Smooth muscle cell (in vitro differentiated cells): ENCODE measurements at regions not wholly inside any gene's neighbourhood (a gene's known extent, or its start where the extent isn't known, plus 50 kb on each side); places are given as distances from the start of the nearest gene placed in this dataset.

Source experiments
- DNase-seq: peaks from one replicate; lab custom pipeline; 2025; ENCODE audit not compliant: unreplicated experiment; lab: John Stamatoyannopoulos, UW
- H2AFZ ChIP-seq: fragments of 200-600 bp; sonication (generic); 2 replicates; pipeline ENCODE4 v1.6.0; 2016; ENCODE audit warnings: antibody characterized with exemption, low read depth, mild to moderate bottlenecking
- H3F3A ChIP-seq: fragments of 200-600 bp; sonication (generic); 2 replicates; pipeline ENCODE4 v1.6.0; 2017; ENCODE audit warnings: antibody characterized with exemption, low read depth
- H3K27ac ChIP-seq: fragments of 200-600 bp; sonication (generic); 2 replicates; pipeline ENCODE4 v1.5.1; 2016; ENCODE audit warnings: low read depth, mild to moderate bottlenecking
- H3K27me3 ChIP-seq: fragments of 200-600 bp; sonication (generic); 2 replicates; pipeline ENCODE4 v1.6.1; 2016; ENCODE audit warnings: low read depth, mild to moderate bottlenecking
- H3K36me3 ChIP-seq: fragments of 200-600 bp; sonication (generic); 2 replicates; pipeline ENCODE4 v1.5.1; 2016; ENCODE audit warnings: low read depth
- H3K4me1 ChIP-seq: fragments of 200-600 bp; sonication (generic); 2 replicates; pipeline ENCODE4 v1.5.1; 2016; ENCODE audit warnings: low read depth
- H3K4me2 ChIP-seq: fragments of 200-600 bp; sonication (generic); 2 replicates; pipeline ENCODE4 v1.6.0; 2016; ENCODE audit warnings: mild to moderate bottlenecking
- H3K4me3 ChIP-seq: fragments of 200-600 bp; sonication (generic); 2 replicates; pipeline ENCODE4 v1.5.1; 2016; ENCODE audit warnings: mild to moderate bottlenecking
- H3K79me2 ChIP-seq: fragments of 200-600 bp; sonication (generic); 2 replicates; pipeline ENCODE4 v1.6.0; 2016; ENCODE audit warnings: low read depth, mild to moderate bottlenecking
- H3K9ac ChIP-seq: fragments of 200-600 bp; sonication (generic); 2 replicates; pipeline ENCODE4 v1.6.0; 2016; ENCODE audit warnings: low read depth
- H3K9me3 ChIP-seq: fragments of 200-600 bp; sonication (generic); replicated peaks from 2 replicates; pipeline ENCODE4 v1.5.1; 2016; ENCODE audit warnings: low read depth
- H4K20me1 ChIP-seq: fragments of 200-600 bp; sonication (generic); 2 replicates; pipeline ENCODE4 v1.6.0; 2016; ENCODE audit warnings: low read depth
- WGBS: methylation state at CpG from one replicate; pipeline ENCODE4 v1.1.7; 2016; ENCODE audit warnings: low lambda C conversion rate; 5-methylcytosine and 5-hydroxymethylcytosine counted together
- TF ChIP-seq, protein P1 (sequence below): fragments of 200-600 bp; sonication (generic); IDR thresholded peaks from 2 replicates; pipeline ENCODE4 v1.5.1; 2017; ENCODE audit warnings: borderline replicate concordance, mild to moderate bottlenecking, antibody characterized with exemption; ENCODE audit not compliant: insufficient read depth, poor library complexity, severe bottlenecking

DNA sequence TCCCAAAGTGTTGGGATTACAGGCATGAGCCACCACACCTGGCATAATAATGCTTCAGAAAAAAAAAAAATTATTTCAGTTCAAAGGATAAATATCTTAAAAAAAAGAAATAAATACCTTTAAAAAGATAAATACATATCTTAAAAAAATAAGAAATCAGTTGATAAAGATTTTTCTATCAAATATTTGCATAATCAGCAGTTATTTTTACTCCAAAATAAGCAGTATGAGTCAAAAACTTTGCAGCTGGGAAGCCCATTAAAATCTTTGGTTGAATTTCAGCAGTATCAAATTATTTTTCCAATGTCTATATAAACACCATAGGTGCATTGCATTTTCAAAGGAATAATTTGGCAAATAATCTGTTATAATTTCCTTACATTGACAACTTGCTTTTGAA is 202.5 kb downstream of the KBTBD8 start:
- H3K4me1 ChIP-seq: no peaks in the 10 kb centered on the region
- no peak overlapping the region for H3K4me2 ChIP-seq
- no peak overlapping the region for H2AFZ ChIP-seq
- no peak for DNase-seq
- no peaks in the 10 kb centered on the region for H3K36me3 ChIP-seq
- H4K20me1 ChIP-seq: no peaks in the 10 kb centered on the region
- no peaks in the 10 kb centered on the region for H3K9me3 ChIP-seq
- no peaks in the 10 kb centered on the region for H3K79me2 ChIP-seq
- TF ChIP-seq, protein P1, sequence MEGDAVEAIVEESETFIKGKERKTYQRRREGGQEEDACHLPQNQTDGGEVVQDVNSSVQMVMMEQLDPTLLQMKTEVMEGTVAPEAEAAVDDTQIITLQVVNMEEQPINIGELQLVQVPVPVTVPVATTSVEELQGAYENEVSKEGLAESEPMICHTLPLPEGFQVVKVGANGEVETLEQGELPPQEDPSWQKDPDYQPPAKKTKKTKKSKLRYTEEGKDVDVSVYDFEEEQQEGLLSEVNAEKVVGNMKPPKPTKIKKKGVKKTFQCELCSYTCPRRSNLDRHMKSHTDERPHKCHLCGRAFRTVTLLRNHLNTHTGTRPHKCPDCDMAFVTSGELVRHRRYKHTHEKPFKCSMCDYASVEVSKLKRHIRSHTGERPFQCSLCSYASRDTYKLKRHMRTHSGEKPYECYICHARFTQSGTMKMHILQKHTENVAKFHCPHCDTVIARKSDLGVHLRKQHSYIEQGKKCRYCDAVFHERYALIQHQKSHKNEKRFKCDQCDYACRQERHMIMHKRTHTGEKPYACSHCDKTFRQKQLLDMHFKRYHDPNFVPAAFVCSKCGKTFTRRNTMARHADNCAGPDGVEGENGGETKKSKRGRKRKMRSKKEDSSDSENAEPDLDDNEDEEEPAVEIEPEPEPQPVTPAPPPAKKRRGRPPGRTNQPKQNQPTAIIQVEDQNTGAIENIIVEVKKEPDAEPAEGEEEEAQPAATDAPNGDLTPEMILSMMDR: no peak
- H3F3A ChIP-seq: no peaks in the 10 kb centered on the region
- no peak overlapping the region for H3K9ac ChIP-seq
- H3K27me3 ChIP-seq: no peaks in the 10 kb centered on the region
- no peak overlapping the region for H3K27ac ChIP-seq
- no peak overlapping the region for H3K4me3 ChIP-seq

DNA sequence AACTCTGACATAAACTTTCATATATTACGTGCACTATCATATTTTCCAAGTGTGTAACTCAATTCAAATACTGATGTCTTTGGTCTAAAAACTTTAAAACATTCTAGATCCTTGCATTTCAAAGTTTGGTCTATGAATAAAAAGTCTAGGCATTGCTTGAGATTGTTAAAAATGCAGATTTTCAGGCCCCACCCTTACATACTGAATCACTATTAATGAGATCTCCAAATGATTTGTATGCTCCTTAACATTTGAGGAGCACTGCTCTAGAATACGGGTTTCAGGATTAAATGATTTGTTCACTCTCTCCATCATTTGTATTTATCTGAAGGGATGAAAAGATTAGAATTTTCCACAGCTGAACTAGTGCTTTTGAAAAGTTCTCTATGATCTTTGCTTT is 202.9 kb downstream of the KBTBD8 start:
- no peaks in the 10 kb centered on the region for H3F3A ChIP-seq
- H3K4me3 ChIP-seq: no peak overlapping the region
- no peaks in the 10 kb centered on the region for H4K20me1 ChIP-seq
- no peaks in the 10 kb centered on the region for H3K4me1 ChIP-seq
- H2AFZ ChIP-seq: no peak overlapping the region
- DNase-seq: no peak
- 95% methylated on average over 2 of the region's 2 CpGs for WGBS
- H3K9ac ChIP-seq: no peak overlapping the region
- no peaks in the 10 kb centered on the region for H3K9me3 ChIP-seq
- TF ChIP-seq, protein P1: no peak
- no peaks in the 10 kb centered on the region for H3K27me3 ChIP-seq
- no peaks in the 10 kb centered on the region for H3K36me3 ChIP-seq
- no peaks in the 10 kb centered on the region for H3K79me2 ChIP-seq
- no peak overlapping the region for H3K27ac ChIP-seq
- H3K4me2 ChIP-seq: no peak overlapping the region

DNA sequence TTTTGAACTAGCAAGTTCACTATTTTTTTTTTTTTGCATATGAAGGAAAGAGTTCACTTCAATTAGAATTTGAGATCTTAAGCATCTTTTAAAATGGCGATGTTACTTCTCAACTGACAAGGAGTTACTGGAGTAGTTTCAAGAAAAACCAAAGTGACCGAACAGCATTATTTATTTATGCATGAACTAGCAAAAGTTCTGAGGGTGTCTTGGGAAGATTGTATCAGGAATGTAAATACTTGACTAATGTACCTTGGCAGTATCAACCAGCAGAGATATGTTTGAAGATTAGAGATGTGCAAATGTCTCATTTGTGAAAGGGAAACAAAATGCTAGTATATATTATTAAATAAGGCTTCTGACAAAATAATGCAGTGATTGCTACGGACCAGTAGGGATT is 203.9 kb downstream of the KBTBD8 start:
- 91% methylated on average over 3 of the region's 3 CpGs for WGBS
- H3K9me3 ChIP-seq: no peaks in the 10 kb centered on the region
- H3K4me1 ChIP-seq: no peaks in the 10 kb centered on the region
- no peak overlapping the region for H3K27ac ChIP-seq
- no peaks in the 10 kb centered on the region for H3F3A ChIP-seq
- no peak overlapping the region for H3K4me3 ChIP-seq
- TF ChIP-seq, protein P1: no peak
- H2AFZ ChIP-seq: no peak overlapping the region
- no peak overlapping the region for H3K4me2 ChIP-seq
- H3K9ac ChIP-seq: no peak overlapping the region
- DNase-seq: no peak
- no peaks in the 10 kb centered on the region for H3K79me2 ChIP-seq
- no peaks in the 10 kb centered on the region for H3K27me3 ChIP-seq
- no peaks in the 10 kb centered on the region for H3K36me3 ChIP-seq
- H4K20me1 ChIP-seq: no peaks in the 10 kb centered on the region

DNA sequence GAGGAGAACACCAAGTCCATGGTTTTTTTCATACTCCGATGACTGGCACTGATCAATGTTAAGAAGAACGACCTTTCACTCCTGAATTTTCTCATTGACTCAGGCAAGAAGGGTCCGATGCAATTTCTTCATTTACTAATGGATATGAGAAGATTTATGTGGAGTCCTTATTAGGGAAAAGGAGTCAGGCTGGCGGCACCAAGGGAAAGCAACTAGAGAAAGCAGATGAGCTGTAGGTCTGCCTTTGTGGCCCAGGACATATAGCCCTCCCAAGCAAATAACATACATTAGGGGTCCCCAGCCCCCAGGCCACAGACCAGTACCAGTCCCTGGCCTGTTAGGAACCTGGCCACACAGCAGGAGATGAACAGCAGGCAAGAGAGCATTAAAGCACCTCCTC is 206.8 kb downstream of the KBTBD8 start:
- H3K4me1 ChIP-seq: no peaks in the 10 kb centered on the region
- H2AFZ ChIP-seq: no peak overlapping the region
- no peaks in the 10 kb centered on the region for H3K36me3 ChIP-seq
- H3K4me3 ChIP-seq: no peak overlapping the region
- no peaks in the 10 kb centered on the region for H3K9me3 ChIP-seq
- no peak overlapping the region for H3K9ac ChIP-seq
- 85% methylated on average over 4 of the region's 4 CpGs for WGBS
- no peaks in the 10 kb centered on the region for H3K27me3 ChIP-seq
- DNase-seq: no peak
- no peak overlapping the region for H3K4me2 ChIP-seq
- H3F3A ChIP-seq: no peaks in the 10 kb centered on the region
- TF ChIP-seq, protein P1: no peak
- no peaks in the 10 kb centered on the region for H3K79me2 ChIP-seq
- no peaks in the 10 kb centered on the region for H4K20me1 ChIP-seq
- no peak overlapping the region for H3K27ac ChIP-seq
